Mesenchymal stem cell (in vitro differentiated cells and primary cell): ENCODE measurements at regions not wholly inside any gene's neighbourhood (a gene's known extent, or its start where the extent isn't known, plus 50 kb on each side); places are given as distances from the start of the nearest gene placed in this dataset.

ENCODE experiments used
- DNase-seq: peaks from one replicate; pipeline ENCODE4 v3.0.0-alpha.2; 2013
- H2AFZ ChIP-seq: one replicate; pipeline ENCODE4 v1.6.1; 2013; ENCODE audit warnings: low read depth, mild to moderate bottlenecking, control low read depth, inconsistent platforms, low read length, moderate library complexity
- H2AK5ac ChIP-seq: 2 replicates; pipeline ENCODE4 v1.6.1; 2013; ENCODE audit warnings: low read length, moderate library complexity, mild to moderate bottlenecking, inconsistent platforms; ENCODE audit not compliant: severe bottlenecking
- H2BK120ac ChIP-seq: one replicate; pipeline ENCODE4 v1.6.1; 2013; ENCODE audit warnings: low read depth, mild to moderate bottlenecking, inconsistent platforms, low read length, moderate library complexity
- H2BK12ac ChIP-seq, 2 experiments: one replicate each; pipeline ENCODE4 v1.6.1; 2013; ENCODE audit warnings: inconsistent platforms in 2 of 2, low read length in 2 of 2, mild to moderate bottlenecking in 2 of 2, moderate library complexity in 2 of 2, control low read depth in 1 of 2
- H2BK15ac ChIP-seq: one replicate; pipeline ENCODE4 v1.6.1; 2013; ENCODE audit warnings: mild to moderate bottlenecking, low read depth, inconsistent platforms; ENCODE audit not compliant: poor library complexity, severe bottlenecking
- H2BK5ac ChIP-seq: 2 replicates; pipeline ENCODE4 v1.6.1; 2013; ENCODE audit warnings: low read depth, mild to moderate bottlenecking, low read length, control low read depth, inconsistent platforms; ENCODE audit not compliant: poor library complexity, severe bottlenecking
- H3K14ac ChIP-seq, 2 experiments: one replicate each; pipeline ENCODE4 v1.6.1; 2013; ENCODE audit warnings: inconsistent platforms in 2 of 2, low read length in 2 of 2, control low read depth in 1 of 2, mild to moderate bottlenecking in 1 of 2, moderate library complexity in 1 of 2
- H3K18ac ChIP-seq, 2 experiments: one replicate each; pipeline ENCODE4 v1.6.1; 2013; ENCODE audit warnings: inconsistent platforms in 2 of 2, low read length in 2 of 2, control low read depth in 1 of 2, low read depth in 1 of 2, mild to moderate bottlenecking in 1 of 2
- H3K23ac ChIP-seq, 2 experiments: one replicate each; pipeline ENCODE4 v1.6.1; 2013; ENCODE audit warnings: inconsistent platforms in 2 of 2, low read length in 2 of 2, mild to moderate bottlenecking in 2 of 2, moderate library complexity in 2 of 2, control low read depth in 1 of 2
- H3K27ac ChIP-seq: 2 replicates; pipeline ENCODE4 v1.5.1; 2013; ENCODE audit warnings: mild to moderate bottlenecking, moderate library complexity, low read length, control low read depth, inconsistent platforms; ENCODE audit not compliant: poor library complexity, severe bottlenecking
- H3K27me3 ChIP-seq, 2 experiments: 2 replicates each; pipeline versions ENCODE4 v1.6.1 to v1.7.0; 2013; ENCODE audit warnings: low read length in 2 of 2, mild to moderate bottlenecking in 2 of 2, moderate library complexity in 2 of 2, control low read depth in 1 of 2, inconsistent platforms in 1 of 2; ENCODE audit not compliant: control insufficient read depth in 1 of 2, insufficient read depth in 1 of 2
- H3K36me3 ChIP-seq, 2 experiments: 2 replicates each; pipeline versions ENCODE4 v1.6.1 to v1.7.0; 2013; ENCODE audit warnings: low read length in 2 of 2, control low read depth in 1 of 2, inconsistent platforms in 1 of 2, low read depth in 1 of 2, mild to moderate bottlenecking in 1 of 2; ENCODE audit not compliant: insufficient read depth in 2 of 2, control insufficient read depth in 1 of 2
- H3K4ac ChIP-seq, 2 experiments: one replicate each; pipeline ENCODE4 v1.6.1; 2013; ENCODE audit warnings: inconsistent platforms in 2 of 2, low read length in 2 of 2, mild to moderate bottlenecking in 2 of 2, moderate library complexity in 2 of 2, control low read depth in 1 of 2, low read depth in 1 of 2
- H3K4me1 ChIP-seq: 2 replicates; pipeline ENCODE4 v1.6.1; 2013; ENCODE audit warnings: low read depth, low read length, control low read depth; ENCODE audit not compliant: control insufficient read depth, insufficient read depth
- H3K4me2 ChIP-seq: 2 replicates; pipeline ENCODE4 v1.6.1; 2013; ENCODE audit warnings: low read length, mild to moderate bottlenecking, inconsistent platforms; ENCODE audit not compliant: poor library complexity, severe bottlenecking
- H3K4me3 ChIP-seq, 2 experiments: 2 replicates each; pipeline versions ENCODE4 v1.5.1 to v1.7.0; 2013; ENCODE audit warnings: low read length in 2 of 2, mild to moderate bottlenecking in 2 of 2, control low read depth in 1 of 2, low read depth in 1 of 2; ENCODE audit not compliant: insufficient read depth in 1 of 2
- H3K79me1 ChIP-seq: replicated peaks from 2 replicates; pipeline ENCODE4 v1.6.1; 2013; ENCODE audit warnings: mild to moderate bottlenecking, control low read depth, low read length, inconsistent platforms; ENCODE audit not compliant: poor library complexity, severe bottlenecking
- H3K9ac ChIP-seq: 2 replicates; pipeline ENCODE4 v1.7.0; 2013; ENCODE audit warnings: mild to moderate bottlenecking, low read length, moderate library complexity
- H3K9me3 ChIP-seq: 2 replicates; pipeline ENCODE4 v1.7.0; 2013; ENCODE audit warnings: mild to moderate bottlenecking, low read length; ENCODE audit not compliant: control insufficient read depth
- H4K8ac ChIP-seq: one replicate; pipeline ENCODE4 v1.6.1; 2013; ENCODE audit warnings: inconsistent platforms, mild to moderate bottlenecking, low read length, moderate library complexity
- H4K91ac ChIP-seq: one replicate; pipeline ENCODE4 v1.6.1; 2013; ENCODE audit warnings: mild to moderate bottlenecking, low read length, inconsistent platforms
- WGBS: methylation state at CpG from one replicate; pipeline ENCODE4 v1.1.7; 2013; ENCODE audit warnings: mixed read lengths; 5-methylcytosine and 5-hydroxymethylcytosine counted together

DNA sequence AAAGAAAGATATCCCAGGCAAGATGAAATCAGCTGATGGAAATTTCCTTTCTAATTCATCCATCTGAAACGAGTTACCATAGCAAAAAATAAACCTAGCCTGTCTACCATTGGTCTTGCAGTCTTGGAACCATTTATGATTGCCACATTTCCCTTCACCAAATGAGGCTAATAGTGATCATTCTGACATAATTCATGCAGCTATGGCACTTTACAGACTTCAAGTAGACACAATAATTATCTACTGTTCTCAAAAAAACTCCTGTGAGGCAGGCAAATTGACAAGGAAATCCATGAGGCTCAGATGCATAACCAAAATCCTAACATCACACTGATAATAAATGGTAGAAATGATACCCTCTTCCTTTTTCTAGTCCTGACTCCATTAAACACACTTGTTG lies 1669.7 kb upstream of the LRRTM1 start:
- no peak overlapping the region for H2AFZ ChIP-seq
- H3K14ac ChIP-seq: no peak overlapping the region
- H3K4ac ChIP-seq: no peak overlapping the region
- 22% methylated on average over 1 of the region's 1 CpG for WGBS
- no peaks in the 10 kb centered on the region for H3K36me3 ChIP-seq
- H3K4me2 ChIP-seq: no peak overlapping the region
- H3K9ac ChIP-seq: no peak overlapping the region
- no peak overlapping the region for H2BK12ac ChIP-seq
- no peaks in the 10 kb centered on the region for H3K79me1 ChIP-seq
- H3K23ac ChIP-seq: no peak overlapping the region
- H3K4me1 ChIP-seq: no peaks in the 10 kb centered on the region
- H3K18ac ChIP-seq: no peak overlapping the region
- no peak overlapping the region for H4K91ac ChIP-seq
- H3K9me3 ChIP-seq: peaks cover 5% of the 10 kb centered on the region
- DNase-seq: no peak
- no peak overlapping the region for H4K8ac ChIP-seq
- no peak overlapping the region for H2BK120ac ChIP-seq
- H3K4me3 ChIP-seq: no peak overlapping the region
- no peak overlapping the region for H2BK15ac ChIP-seq
- no peak overlapping the region for H2AK5ac ChIP-seq
- H2BK5ac ChIP-seq: no peak overlapping the region
- H3K27me3 ChIP-seq: no peaks in the 10 kb centered on the region
- no peak overlapping the region for H3K27ac ChIP-seq

DNA sequence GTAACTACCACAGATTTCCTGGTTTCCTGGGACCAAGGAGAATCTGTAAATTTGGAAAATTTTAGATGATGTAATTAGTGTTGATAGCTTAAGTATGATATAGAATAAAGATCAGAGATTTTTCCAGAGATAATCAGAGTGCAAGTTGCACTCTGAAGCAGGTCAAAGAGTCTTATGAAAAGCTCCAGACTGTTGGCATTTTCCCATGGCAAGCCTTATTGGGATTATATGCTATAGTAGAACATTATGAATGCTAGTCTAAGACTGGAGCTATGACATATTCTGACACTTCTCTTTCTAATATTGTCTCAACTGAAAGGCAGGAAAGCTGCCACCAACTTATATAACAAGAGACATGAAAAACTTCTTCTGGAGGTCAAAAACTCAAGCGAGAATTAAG lies 1638.3 kb upstream of the LRRTM1 start:
- Histone ChIP-seq H3K36me3 (no peaks in the 10 kb centered on the region), H3K27ac (no peak overlapping the region), H4K8ac (no peak overlapping the region), H3K9ac (no peak overlapping the region), H3K4ac (no peak overlapping the region), H2AK5ac (no peak overlapping the region), H2BK5ac (no peak overlapping the region), H3K4me3 (no peak overlapping the region), H2BK15ac (no peak overlapping the region), H3K9me3 (peaks cover 4% of the 10 kb centered on the region), H3K27me3 (no peaks in the 10 kb centered on the region), H2BK12ac (no peak overlapping the region), H3K18ac (no peak overlapping the region), H4K91ac (no peak overlapping the region), H3K4me1 (no peaks in the 10 kb centered on the region), H3K23ac (no peak overlapping the region), H3K14ac (no peak overlapping the region), H3K4me2 (no peak overlapping the region), H2BK120ac (no peak overlapping the region), H3K79me1 (no peaks in the 10 kb centered on the region), H2AFZ (no peak overlapping the region)
- no peak for DNase-seq
- WGBS: no CpG with 5 or more reads among the region's 1 CpG

DNA sequence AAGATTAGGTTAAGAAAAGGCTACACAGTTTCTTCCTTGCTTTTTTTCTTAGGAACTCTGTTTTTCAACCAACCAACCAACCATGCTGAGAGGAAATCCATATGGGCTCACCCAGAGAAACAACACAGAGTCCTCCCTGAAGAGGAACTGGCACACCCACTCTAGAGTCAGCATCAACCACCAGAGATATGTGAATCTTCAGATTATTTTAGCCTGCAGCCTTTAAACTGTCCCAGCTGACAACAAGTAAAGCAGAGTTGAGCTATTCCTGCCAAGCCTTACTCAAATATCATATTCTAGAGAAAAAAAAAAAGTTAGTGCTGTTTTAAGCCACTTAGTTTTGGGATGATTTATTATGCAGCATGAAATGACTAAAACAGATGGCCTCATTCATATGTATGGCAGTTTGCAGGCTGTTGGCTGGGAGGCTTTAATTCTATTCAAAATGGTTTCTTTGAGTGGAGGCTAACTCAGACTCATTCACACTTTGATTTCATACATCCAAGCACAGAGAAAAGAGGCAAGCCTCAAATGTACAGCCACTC lies 1637.7 kb upstream of the LRRTM1 start:
- Histone ChIP-seq H3K18ac (no peak overlapping the region), H3K4me2 (no peak overlapping the region), H3K79me1 (no peaks in the 10 kb centered on the region), H3K9me3 (peaks cover 4% of the 10 kb centered on the region), H3K27ac (no peak overlapping the region), H2BK5ac (no peak overlapping the region), H3K4me1 (no peaks in the 10 kb centered on the region), H2BK12ac (no peak overlapping the region), H2BK120ac (no peak overlapping the region), H3K23ac (no peak overlapping the region), H2AFZ (no peak overlapping the region), H3K36me3 (no peaks in the 10 kb centered on the region), H3K14ac (no peak overlapping the region), H3K27me3 (no peaks in the 10 kb centered on the region), H3K4ac (no peak overlapping the region), H2BK15ac (no peak overlapping the region), H3K9ac (no peak overlapping the region), H4K91ac (no peak overlapping the region), H2AK5ac (no peak overlapping the region), H4K8ac (no peak overlapping the region), H3K4me3 (no peak overlapping the region)
- no peak for DNase-seq

DNA sequence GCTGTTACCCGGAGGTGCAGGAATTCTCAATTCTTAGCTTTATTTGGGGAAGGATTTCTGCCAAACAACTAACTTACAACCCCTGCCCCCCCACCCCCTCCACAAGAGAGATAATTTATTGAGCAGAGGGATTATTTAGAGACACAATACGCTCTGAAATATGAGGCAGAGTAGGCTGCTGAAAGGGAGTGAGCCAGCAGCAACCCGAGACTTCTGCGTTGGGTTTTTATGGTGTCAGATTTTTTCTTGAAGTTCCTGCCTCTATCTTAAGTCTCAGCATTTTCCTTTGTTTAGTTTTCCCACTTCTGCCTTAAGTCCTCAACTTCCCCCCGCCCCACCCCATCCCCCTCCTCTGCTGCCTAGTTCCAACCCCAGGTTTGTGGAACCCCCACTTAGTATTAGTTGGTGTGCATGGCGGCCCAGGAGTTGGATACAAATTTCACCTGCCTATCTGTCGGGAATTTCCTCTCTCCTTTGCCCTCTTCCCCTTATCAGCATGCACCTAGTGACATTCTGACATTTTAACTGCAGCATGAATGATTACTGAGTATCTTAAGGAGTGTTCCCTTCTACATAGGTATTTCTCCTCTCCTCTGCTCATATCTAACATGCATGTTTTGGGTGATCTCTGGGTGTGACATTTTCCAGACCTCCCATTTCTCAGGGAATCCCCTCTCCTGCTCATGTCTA lies 1635.9 kb upstream of the LRRTM1 start:
- Histone ChIP-seq H2AFZ (no peak overlapping the region), H2AK5ac (no peak overlapping the region), H3K4me3 (no peak overlapping the region), H3K27me3 (no peaks in the 10 kb centered on the region), H3K9ac (no peak overlapping the region), H2BK120ac (no peak overlapping the region), H3K36me3 (no peaks in the 10 kb centered on the region), H3K14ac (no peak overlapping the region), H3K18ac (no peak overlapping the region), H2BK15ac (no peak overlapping the region), H2BK12ac (no peak overlapping the region), H3K4me2 (no peak overlapping the region), H3K79me1 (no peaks in the 10 kb centered on the region), H3K4ac (no peak overlapping the region), H3K27ac (no peak overlapping the region), H4K8ac (no peak overlapping the region), H3K9me3 (peaks cover 9% of the 10 kb centered on the region), H3K23ac (no peak overlapping the region), H4K91ac (no peak overlapping the region), H2BK5ac (no peak overlapping the region), H3K4me1 (no peaks in the 10 kb centered on the region)
- 67% methylated on average over 4 of the region's 7 CpGs for WGBS
- no peak for DNase-seq
